GM23338 (cell line): ENCODE measurements at regions not wholly inside any gene's neighbourhood (a gene's known extent, or its start where the extent isn't known, plus 50 kb on each side); places are given as distances from the start of the nearest gene placed in this dataset.

Source experiments
- EZH2 ChIP-seq: fragments of 200-600 bp; sonication (generic); IDR thresholded peaks from one replicate; pipeline ENCODE4 v1.8.0; 2017; ENCODE audit warnings: antibody characterized with exemption, mild to moderate bottlenecking, low read depth; ENCODE audit not compliant: unreplicated experiment
- REST ChIP-seq: IDR thresholded peaks from one replicate; pipeline ENCODE4 v1.6.1; 2018; ENCODE audit warnings: antibody characterized with exemption; ENCODE audit not compliant: unreplicated experiment
- TF ChIP-seq, protein P1 (sequence below), 2 experiments: fragments of 200-600 bp in 1 of 2; sonication (generic) in 1 of 2; conservative IDR thresholded peaks; 2 replicates each; pipeline versions ENCODE4 v1.5.1 to v1.6.1; 2016 to 2017; ENCODE audit warnings: antibody characterized with exemption in 2 of 2, low read depth in 2 of 2, mild to moderate bottlenecking in 2 of 2, moderate library complexity in 1 of 2

DNA sequence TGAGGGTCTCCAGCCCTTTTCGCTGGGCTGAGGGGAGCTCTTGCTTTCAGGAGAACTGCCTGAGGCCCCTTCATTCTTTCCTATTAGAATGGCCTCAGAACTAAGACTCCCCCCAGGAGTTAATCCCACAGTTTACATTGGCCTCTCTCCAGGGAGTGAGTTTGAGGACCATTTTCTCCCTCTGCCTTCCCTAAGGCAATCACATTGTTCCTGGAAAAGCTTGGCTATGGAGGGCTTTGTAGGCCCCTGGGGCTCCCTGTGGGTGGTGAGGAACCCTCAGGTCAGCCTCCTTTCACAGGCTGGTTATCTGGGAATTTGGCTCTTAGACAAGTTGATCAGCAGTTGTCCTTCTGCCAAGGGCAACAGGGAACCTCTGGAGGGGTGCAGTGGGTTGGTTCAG, 343.7 kb downstream of the RPS24 start:
- TF ChIP-seq, protein P1, sequence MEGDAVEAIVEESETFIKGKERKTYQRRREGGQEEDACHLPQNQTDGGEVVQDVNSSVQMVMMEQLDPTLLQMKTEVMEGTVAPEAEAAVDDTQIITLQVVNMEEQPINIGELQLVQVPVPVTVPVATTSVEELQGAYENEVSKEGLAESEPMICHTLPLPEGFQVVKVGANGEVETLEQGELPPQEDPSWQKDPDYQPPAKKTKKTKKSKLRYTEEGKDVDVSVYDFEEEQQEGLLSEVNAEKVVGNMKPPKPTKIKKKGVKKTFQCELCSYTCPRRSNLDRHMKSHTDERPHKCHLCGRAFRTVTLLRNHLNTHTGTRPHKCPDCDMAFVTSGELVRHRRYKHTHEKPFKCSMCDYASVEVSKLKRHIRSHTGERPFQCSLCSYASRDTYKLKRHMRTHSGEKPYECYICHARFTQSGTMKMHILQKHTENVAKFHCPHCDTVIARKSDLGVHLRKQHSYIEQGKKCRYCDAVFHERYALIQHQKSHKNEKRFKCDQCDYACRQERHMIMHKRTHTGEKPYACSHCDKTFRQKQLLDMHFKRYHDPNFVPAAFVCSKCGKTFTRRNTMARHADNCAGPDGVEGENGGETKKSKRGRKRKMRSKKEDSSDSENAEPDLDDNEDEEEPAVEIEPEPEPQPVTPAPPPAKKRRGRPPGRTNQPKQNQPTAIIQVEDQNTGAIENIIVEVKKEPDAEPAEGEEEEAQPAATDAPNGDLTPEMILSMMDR (conservative IDR thresholded peaks at IDR 0.05; ENCODE audit: low read depth in 2 of 2) = no peak
- TF ChIP-seq EZH2 (no peak), REST (no peak)
